Thyroid gland (tissue), 4 donors: ENCODE measurements at regions not wholly inside any gene's neighbourhood (a gene's known extent, or its start where the extent isn't known, plus 50 kb on each side); places are given as distances from the start of the nearest gene placed in this dataset.

Experiments
- DNase-seq, 2 donors: peaks; one replicate each; pipeline ENCODE4 v3.0.0-alpha.2; 2019
- H3K27ac ChIP-seq, 3 donors: fragments of 200-600 bp; sonication (generic); 1 replicate in 2 of 3; 2 replicates in 1 of 3; pipeline ENCODE4 v1.5.1; 2016 to 2019; ENCODE audit warnings: mild to moderate bottlenecking in 1 of 3, moderate library complexity in 1 of 3
- H3K27me3 ChIP-seq: fragments of 200-600 bp; sonication (generic); one replicate; pipeline ENCODE4 v1.5.1; 2019
- H3K36me3 ChIP-seq, 2 donors: fragments of 200-600 bp; sonication (generic); one replicate each; pipeline ENCODE4 v1.5.1; 2016 to 2019
- H3K4me1 ChIP-seq, 2 donors: fragments of 200-600 bp; sonication (generic); one replicate each; pipeline ENCODE4 v1.5.1; 2017 to 2019
- H3K4me3 ChIP-seq, 3 donors: fragments of 200-600 bp; sonication (generic); replicated peaks in 1 of 3; 1 replicate in 2 of 3; 2 replicates in 1 of 3; pipeline ENCODE4 v1.5.1; 2016; ENCODE audit warnings: mild to moderate bottlenecking in 1 of 3
- H3K9me3 ChIP-seq: fragments of 200-600 bp; sonication (generic); one replicate; pipeline ENCODE4 v1.5.1; 2017
- POLR2A ChIP-seq, 2 donors: fragments of 450-650 bp; IDR thresholded peaks; one replicate each; pipeline ENCODE4 v1.6.1; 2017; ENCODE audit warnings: antibody characterized with exemption in 2 of 2, mild to moderate bottlenecking in 2 of 2, moderate library complexity in 1 of 2
- WGBS, 2 donors: methylation state at CpG; one replicate each; pipeline ENCODE4 v1.1.5; 2017; 5-methylcytosine and 5-hydroxymethylcytosine counted together
- intact Hi-C: fragments of 100-400 bp; cut with DNase I; formaldehyde crosslinking; loops from one replicate; pipeline ENCODE4 v1.15.1; 2023
- TF ChIP-seq, protein P1 (sequence below), 6 experiments: fragments of 200-600 bp in 3 of 6; fragments of 450-650 bp in 3 of 6; sonication (generic) in 3 of 6; IDR thresholded peaks; one replicate each; pipeline ENCODE4 v1.5.1; 2016 to 2019; ENCODE audit warnings: antibody characterized with exemption in 6 of 6, mild to moderate bottlenecking in 2 of 6, inconsistent platforms in 1 of 6, moderate library complexity in 1 of 6

GRCh38 chr14:100638211-100638855 lies 51.1 kb upstream of the BEGAIN start:
- Histone ChIP-seq H3K27ac (no peak overlapping the region), H3K36me3 (no peaks in the 10 kb centered on the region), H3K4me1 (no peaks in the 10 kb centered on the region), H3K27me3 (no peaks in the 10 kb centered on the region), H3K9me3 (no peaks in the 10 kb centered on the region), H3K4me3 (no peak overlapping the region)
- DNase-seq = no peak
- WGBS, 2 donors = 92 to 98% methylated on average over 7 to 14 of the region's 14 CpGs
- intact Hi-C loops = no loop called here
- TF ChIP-seq, protein P1, sequence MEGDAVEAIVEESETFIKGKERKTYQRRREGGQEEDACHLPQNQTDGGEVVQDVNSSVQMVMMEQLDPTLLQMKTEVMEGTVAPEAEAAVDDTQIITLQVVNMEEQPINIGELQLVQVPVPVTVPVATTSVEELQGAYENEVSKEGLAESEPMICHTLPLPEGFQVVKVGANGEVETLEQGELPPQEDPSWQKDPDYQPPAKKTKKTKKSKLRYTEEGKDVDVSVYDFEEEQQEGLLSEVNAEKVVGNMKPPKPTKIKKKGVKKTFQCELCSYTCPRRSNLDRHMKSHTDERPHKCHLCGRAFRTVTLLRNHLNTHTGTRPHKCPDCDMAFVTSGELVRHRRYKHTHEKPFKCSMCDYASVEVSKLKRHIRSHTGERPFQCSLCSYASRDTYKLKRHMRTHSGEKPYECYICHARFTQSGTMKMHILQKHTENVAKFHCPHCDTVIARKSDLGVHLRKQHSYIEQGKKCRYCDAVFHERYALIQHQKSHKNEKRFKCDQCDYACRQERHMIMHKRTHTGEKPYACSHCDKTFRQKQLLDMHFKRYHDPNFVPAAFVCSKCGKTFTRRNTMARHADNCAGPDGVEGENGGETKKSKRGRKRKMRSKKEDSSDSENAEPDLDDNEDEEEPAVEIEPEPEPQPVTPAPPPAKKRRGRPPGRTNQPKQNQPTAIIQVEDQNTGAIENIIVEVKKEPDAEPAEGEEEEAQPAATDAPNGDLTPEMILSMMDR (IDR thresholded peaks at IDR 0.05) = no peak
- TF ChIP-seq POLR2A (IDR thresholded peaks at IDR 0.05) = no peak

- no peak for DNase-seq
- intact Hi-C loops = no loop called here
- Histone ChIP-seq H3K9me3 (no peaks in the 10 kb centered on the region), H3K4me1 (no peaks in the 10 kb centered on the region), H3K36me3 (no peaks in the 10 kb centered on the region), H3K27me3 (no peaks in the 10 kb centered on the region), H3K4me3 (no peak overlapping the region), H3K27ac (no peak overlapping the region)
- 86 to 90% methylated on average over 6 of the region's 6 CpGs for WGBS, 2 donors
- TF ChIP-seq, protein P1 (IDR thresholded peaks at IDR 0.05) = no peak
- no peak for TF ChIP-seq POLR2A (IDR thresholded peaks at IDR 0.05)
Measured at GRCh38 chr14:100639280-100639679, 52.1 kb upstream of the BEGAIN start.

DNA sequence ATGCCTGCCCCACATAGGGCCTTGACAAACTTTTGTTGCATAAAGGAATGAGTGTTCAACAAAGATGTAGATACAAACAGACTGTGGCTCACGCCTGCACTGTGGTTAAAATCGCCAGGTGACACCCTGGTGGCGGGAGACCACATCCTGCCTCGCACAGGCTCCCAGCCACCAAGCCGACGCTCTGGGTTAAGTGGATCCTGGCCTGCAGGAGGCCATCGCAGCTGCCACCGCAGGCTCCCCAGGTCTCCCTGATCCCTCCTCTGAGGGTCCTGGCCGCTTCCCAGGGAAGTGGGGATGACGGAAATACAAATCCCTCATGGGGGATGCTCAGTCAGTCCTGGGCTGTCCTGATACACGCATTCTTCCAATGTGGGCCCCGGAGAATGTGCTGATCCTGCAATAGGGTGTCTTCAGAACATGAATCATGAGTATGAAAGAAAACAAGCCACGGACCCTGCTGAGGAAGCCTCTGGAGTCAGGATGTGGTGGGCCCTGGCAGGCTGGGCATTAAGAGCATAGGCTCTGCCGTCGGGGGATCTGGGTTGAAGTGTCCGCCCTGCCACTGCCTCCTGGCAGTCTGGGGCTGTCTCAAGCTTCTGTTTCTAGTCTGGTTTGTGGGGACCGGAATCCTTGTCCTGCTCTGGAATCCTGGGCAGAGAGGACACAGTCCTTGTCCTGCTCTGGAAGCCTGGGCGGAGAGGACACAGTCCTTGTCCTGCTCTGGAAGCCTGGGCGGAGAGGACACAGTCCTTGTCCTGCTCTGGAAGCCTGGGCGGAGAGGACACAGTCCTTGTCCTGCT lies 53.5 kb upstream of the BEGAIN start:
- peak in 1 of 2 donors; percentile 11 for DNase-seq
- Histone ChIP-seq H3K27ac (no peak overlapping the region), H3K9me3 (no peaks in the 10 kb centered on the region), H3K4me1 (peaks cover 0 to 2% of the 10 kb centered on the region in 2 donors), H3K4me3 (no peak overlapping the region), H3K27me3 (no peaks in the 10 kb centered on the region), H3K36me3 (no peaks in the 10 kb centered on the region)
- 79 to 81% methylated on average over 12 to 20 of the region's 20 CpGs for WGBS, 2 donors
- intact Hi-C loops = loop anchor here (10.0 kb wide), 1 partner anchor 206 kb away; no protein-coding TSS in a partner anchor
- no peak for TF ChIP-seq POLR2A (IDR thresholded peaks at IDR 0.05)
- TF ChIP-seq, protein P1 (IDR thresholded peaks at IDR 0.05) = no peak

- no peaks in the 10 kb centered on the region for H3K36me3 ChIP-seq
- TF ChIP-seq, protein P1 (IDR thresholded peaks at IDR 0.05) = no peak
- no peak for TF ChIP-seq POLR2A (IDR thresholded peaks at IDR 0.05)
- H3K9me3 ChIP-seq = no peaks in the 10 kb centered on the region
- peaks cover 0 to 3% of the 10 kb centered on the region in 2 donors for H3K4me1 ChIP-seq
- no peaks in the 10 kb centered on the region for H3K27me3 ChIP-seq
- no peak for DNase-seq
- no peak overlapping the region for H3K4me3 ChIP-seq
- intact Hi-C loops = loop anchor here (10.0 kb wide), 1 partner anchor 207 kb away; no protein-coding TSS in a partner anchor
- no peak overlapping the region for H3K27ac ChIP-seq
- 97 to 98% methylated on average over 7 to 8 of the region's 8 CpGs for whole genome bisulfite sequencing, 2 donors
Measured at GRCh38 chr14:100641274-100641860, 54.1 kb upstream of the BEGAIN start.
